Neural cell (in vitro differentiated cells): ENCODE measurements at regions not wholly inside any gene's neighbourhood (a gene's known extent, or its start where the extent isn't known, plus 50 kb on each side); places are given as distances from the start of the nearest gene placed in this dataset.

Experiments
- EP300 ChIP-seq: fragments of 450-650 bp; conservative IDR thresholded peaks from 2 replicates; pipeline ENCODE4 v1.6.1; 2014; ENCODE audit warnings: antibody characterized with exemption, mild to moderate bottlenecking, moderate library complexity; ENCODE audit not compliant: poor library complexity, severe bottlenecking
- EZH2 ChIP-seq: fragments of 200-600, 300-800 bp; shearing (Covaris generic), sonication (generic); IDR thresholded peaks from 2 replicates; pipeline ENCODE4 v1.6.1; 2014; ENCODE audit warnings: antibody characterized with exemption, low read length, borderline replicate concordance, mild to moderate bottlenecking; ENCODE audit not compliant: insufficient read depth, poor library complexity, severe bottlenecking
- MXI1 ChIP-seq: fragments of 450-650 bp; conservative IDR thresholded peaks from 2 replicates; pipeline ENCODE4 v1.6.1; 2014; ENCODE audit warnings: antibody characterized with exemption, mild to moderate bottlenecking; ENCODE audit not compliant: poor library complexity, severe bottlenecking
- POLR2AphosphoS5 ChIP-seq: IDR thresholded peaks from 2 replicates; pipeline ENCODE4 v1.6.1; 2012
- RAD21 ChIP-seq: fragments of 450-650 bp; conservative IDR thresholded peaks from 2 replicates; pipeline ENCODE4 v1.6.1; 2014; ENCODE audit warnings: antibody characterized with exemption, mild to moderate bottlenecking, moderate library complexity
- SMC3 ChIP-seq: fragments of 450-650 bp; conservative IDR thresholded peaks from 2 replicates; pipeline ENCODE4 v1.6.1; 2014; ENCODE audit warnings: antibody characterized with exemption, mild to moderate bottlenecking, moderate library complexity; ENCODE audit not compliant: poor library complexity
- TAF1 ChIP-seq: IDR thresholded peaks from 2 replicates; pipeline ENCODE4 v1.6.1; 2012; ENCODE audit warnings: low read depth
- TF ChIP-seq, protein P1 (sequence below): fragments of 450-650 bp; IDR thresholded peaks from 2 replicates; pipeline ENCODE4 v1.5.1; 2014; ENCODE audit warnings: antibody characterized with exemption, mild to moderate bottlenecking, moderate library complexity; ENCODE audit not compliant: poor library complexity, severe bottlenecking
- TF ChIP-seq, protein P2 (sequence below): IDR thresholded peaks from 2 replicates; pipeline ENCODE4 v1.6.1; 2012; ENCODE audit warnings: borderline replicate concordance

DNA sequence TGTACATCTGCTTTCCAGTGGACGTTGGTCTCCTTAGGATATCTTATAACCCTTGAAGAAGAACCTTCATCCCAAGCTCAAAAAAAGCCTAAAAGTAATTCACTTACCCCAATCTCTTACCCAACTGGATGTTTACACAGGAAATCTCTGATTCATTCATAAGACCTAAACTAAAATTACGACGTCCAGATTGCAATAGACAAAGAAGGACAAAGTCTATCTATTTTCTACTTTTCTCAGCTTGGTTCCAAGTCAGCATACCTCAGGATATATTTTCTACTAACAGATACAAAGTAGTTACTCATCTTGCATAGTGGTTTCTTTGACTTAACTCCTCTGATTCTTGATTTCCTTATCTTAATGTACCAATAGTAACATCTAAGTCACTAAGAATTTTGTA is 669.9 kb downstream of the OTOL1 start:
- TF ChIP-seq MXI1 (no peak), SMC3 (no peak), EP300 (no peak), POLR2AphosphoS5 (no peak), EZH2 (no peak), RAD21 (no peak), TAF1 (no peak)
- TF ChIP-seq, protein P1, sequence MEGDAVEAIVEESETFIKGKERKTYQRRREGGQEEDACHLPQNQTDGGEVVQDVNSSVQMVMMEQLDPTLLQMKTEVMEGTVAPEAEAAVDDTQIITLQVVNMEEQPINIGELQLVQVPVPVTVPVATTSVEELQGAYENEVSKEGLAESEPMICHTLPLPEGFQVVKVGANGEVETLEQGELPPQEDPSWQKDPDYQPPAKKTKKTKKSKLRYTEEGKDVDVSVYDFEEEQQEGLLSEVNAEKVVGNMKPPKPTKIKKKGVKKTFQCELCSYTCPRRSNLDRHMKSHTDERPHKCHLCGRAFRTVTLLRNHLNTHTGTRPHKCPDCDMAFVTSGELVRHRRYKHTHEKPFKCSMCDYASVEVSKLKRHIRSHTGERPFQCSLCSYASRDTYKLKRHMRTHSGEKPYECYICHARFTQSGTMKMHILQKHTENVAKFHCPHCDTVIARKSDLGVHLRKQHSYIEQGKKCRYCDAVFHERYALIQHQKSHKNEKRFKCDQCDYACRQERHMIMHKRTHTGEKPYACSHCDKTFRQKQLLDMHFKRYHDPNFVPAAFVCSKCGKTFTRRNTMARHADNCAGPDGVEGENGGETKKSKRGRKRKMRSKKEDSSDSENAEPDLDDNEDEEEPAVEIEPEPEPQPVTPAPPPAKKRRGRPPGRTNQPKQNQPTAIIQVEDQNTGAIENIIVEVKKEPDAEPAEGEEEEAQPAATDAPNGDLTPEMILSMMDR: no peak
- TF ChIP-seq, protein P2, sequence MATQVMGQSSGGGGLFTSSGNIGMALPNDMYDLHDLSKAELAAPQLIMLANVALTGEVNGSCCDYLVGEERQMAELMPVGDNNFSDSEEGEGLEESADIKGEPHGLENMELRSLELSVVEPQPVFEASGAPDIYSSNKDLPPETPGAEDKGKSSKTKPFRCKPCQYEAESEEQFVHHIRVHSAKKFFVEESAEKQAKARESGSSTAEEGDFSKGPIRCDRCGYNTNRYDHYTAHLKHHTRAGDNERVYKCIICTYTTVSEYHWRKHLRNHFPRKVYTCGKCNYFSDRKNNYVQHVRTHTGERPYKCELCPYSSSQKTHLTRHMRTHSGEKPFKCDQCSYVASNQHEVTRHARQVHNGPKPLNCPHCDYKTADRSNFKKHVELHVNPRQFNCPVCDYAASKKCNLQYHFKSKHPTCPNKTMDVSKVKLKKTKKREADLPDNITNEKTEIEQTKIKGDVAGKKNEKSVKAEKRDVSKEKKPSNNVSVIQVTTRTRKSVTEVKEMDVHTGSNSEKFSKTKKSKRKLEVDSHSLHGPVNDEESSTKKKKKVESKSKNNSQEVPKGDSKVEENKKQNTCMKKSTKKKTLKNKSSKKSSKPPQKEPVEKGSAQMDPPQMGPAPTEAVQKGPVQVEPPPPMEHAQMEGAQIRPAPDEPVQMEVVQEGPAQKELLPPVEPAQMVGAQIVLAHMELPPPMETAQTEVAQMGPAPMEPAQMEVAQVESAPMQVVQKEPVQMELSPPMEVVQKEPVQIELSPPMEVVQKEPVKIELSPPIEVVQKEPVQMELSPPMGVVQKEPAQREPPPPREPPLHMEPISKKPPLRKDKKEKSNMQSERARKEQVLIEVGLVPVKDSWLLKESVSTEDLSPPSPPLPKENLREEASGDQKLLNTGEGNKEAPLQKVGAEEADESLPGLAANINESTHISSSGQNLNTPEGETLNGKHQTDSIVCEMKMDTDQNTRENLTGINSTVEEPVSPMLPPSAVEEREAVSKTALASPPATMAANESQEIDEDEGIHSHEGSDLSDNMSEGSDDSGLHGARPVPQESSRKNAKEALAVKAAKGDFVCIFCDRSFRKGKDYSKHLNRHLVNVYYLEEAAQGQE: no peak
